Common myeloid progenitor, CD34-positive (primary cell): ENCODE measurements at regions not wholly inside any gene's neighbourhood (a gene's known extent, or its start where the extent isn't known, plus 50 kb on each side); places are given as distances from the start of the nearest gene placed in this dataset.
"Not testable (repeated sequence)": the region's sequence is repeated elsewhere in the genome, so short reads cannot be mapped to it uniquely, and the experiment has no call there.

Source experiments
- CTCF ChIA-PET: fragments of 350-600 bp; sonication (Branson Sonifier 250); formaldehyde crosslinking; loops from one replicate; lab custom pipeline; 2021; ENCODE audit warnings: antibody characterized with exemption; lab: Charles Lee
- POLR2A ChIA-PET: fragments of 350-600 bp; sonication (Branson Sonifier 250); formaldehyde crosslinking; loops from one replicate; lab custom pipeline; 2021; ENCODE audit warnings: antibody characterized with exemption; lab: Charles Lee
- DNase-seq, 3 donors: peaks; one replicate each; pipeline versions ENCODE4 v3.0.0 to v3.0.0-alpha.2; 2013
- H3K27ac ChIP-seq, 2 experiments: 1 replicate in 1 of 2; 2 replicates in 1 of 2; pipeline ENCODE4 v1.7.0; 2013; ENCODE audit warnings: inconsistent platforms in 2 of 2, low read length in 2 of 2, mild to moderate bottlenecking in 2 of 2, low read depth in 1 of 2, moderate library complexity in 1 of 2; ENCODE audit not compliant: severe bottlenecking in 2 of 2, insufficient read depth in 1 of 2, poor library complexity in 1 of 2
- H3K27me3 ChIP-seq, 5 experiments: replicated peaks in 2 of 5; 1 replicate in 3 of 5; 2 replicates in 2 of 5; pipeline versions ENCODE4 v1.6.1 to v1.7.0; 2013; ENCODE audit warnings: low read length in 4 of 5, mild to moderate bottlenecking in 2 of 5, moderate library complexity in 2 of 5, inconsistent platforms in 1 of 5; ENCODE audit not compliant: insufficient read depth in 5 of 5, control insufficient read depth in 4 of 5
- H3K36me3 ChIP-seq, 4 experiments: 1 replicate in 2 of 4; 2 replicates in 2 of 4; pipeline versions ENCODE4 v1.6.1 to v1.7.0; 2013; ENCODE audit warnings: low read length in 3 of 4, control low read depth in 1 of 4, mild to moderate bottlenecking in 1 of 4; ENCODE audit not compliant: control insufficient read depth in 4 of 4, insufficient read depth in 4 of 4
- H3K4me1 ChIP-seq, 4 experiments: 1 replicate in 3 of 4; 2 replicates in 1 of 4; pipeline versions ENCODE4 v1.6.1 to v1.7.1; 2013; ENCODE audit warnings: low read length in 3 of 4, mild to moderate bottlenecking in 3 of 4, control low read depth in 1 of 4, inconsistent platforms in 1 of 4, moderate library complexity in 1 of 4; ENCODE audit not compliant: control insufficient read depth in 4 of 4, insufficient read depth in 4 of 4; ENCODE audit errors: control extremely low read depth in 1 of 4
- H3K4me3 ChIP-seq, 7 experiments: 1 replicate in 4 of 7; 2 replicates in 3 of 7; pipeline versions ENCODE4 v1.5.1 to v1.7.0; 2013; ENCODE audit warnings: mild to moderate bottlenecking in 7 of 7, low read length in 6 of 7, moderate library complexity in 6 of 7, inconsistent platforms in 2 of 7, low read depth in 2 of 7, control low read depth in 1 of 7; ENCODE audit not compliant: insufficient read depth in 4 of 7, control insufficient read depth in 1 of 7; ENCODE audit errors: extremely low read depth in 1 of 7
- H3K9me3 ChIP-seq, 5 experiments: 1 replicate in 4 of 5; 2 replicates in 1 of 5; pipeline versions ENCODE4 v1.6.1 to v1.7.1; 2013; ENCODE audit warnings: low read length in 4 of 5, mild to moderate bottlenecking in 2 of 5, inconsistent platforms in 1 of 5, low read depth in 1 of 5, moderate library complexity in 1 of 5; ENCODE audit not compliant: control insufficient read depth in 4 of 5, insufficient read depth in 2 of 5; ENCODE audit errors: control extremely low read depth in 1 of 5
- WGBS: methylation state at CpG from one replicate; pipeline ENCODE4 v1.1.5; 2013; ENCODE audit not compliant: insufficient coverage; 5-methylcytosine and 5-hydroxymethylcytosine counted together

DNA sequence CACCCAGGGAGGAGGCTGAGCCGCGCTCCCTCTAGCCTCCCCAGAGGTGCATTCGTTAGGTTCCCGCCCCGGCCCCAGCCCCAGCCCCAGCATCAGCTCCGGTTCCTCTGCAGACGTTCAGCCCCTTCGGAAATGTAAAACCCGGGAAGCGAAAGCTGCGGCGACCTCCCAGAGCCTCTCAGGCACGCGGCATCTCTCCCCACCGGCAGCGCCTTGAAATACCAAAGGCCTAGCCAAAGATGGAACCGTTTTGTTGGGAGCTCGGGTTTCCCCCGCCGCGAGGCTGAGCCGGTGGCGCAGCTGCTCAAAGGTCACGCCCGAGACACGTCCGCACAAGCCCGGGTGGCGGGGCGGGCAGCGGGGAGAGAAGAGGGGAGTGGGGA is 77.8 kb upstream of the HES1 start:
- no peaks in the 10 kb centered on the region for H3K27me3 ChIP-seq
- POLR2A ChIA-PET, result no interaction called here
- no peak overlapping the region for H3K27ac ChIP-seq
- CTCF ChIA-PET, result interaction anchor here (1.8 to 2.0 kb wide), 2 partner anchors 11 to 54 kb away, joined by 6 to 8 read pairs; no protein-coding TSS in a partner anchor
- 0% methylated on average over 16 of the region's 31 CpGs for WGBS
- H3K9me3 ChIP-seq, result no peaks in the 10 kb centered on the region
- H3K36me3 ChIP-seq, result no peaks in the 10 kb centered on the region
- H3K4me3 ChIP-seq, result peak overlapping the region in 5 of 7 experiments; percentile 7 to 66 (median 30)
- DNase-seq, result peak in 2 of 3 donors; percentile 60 to 68
- H3K4me1 ChIP-seq, result peaks cover 0 to 9% (median 1%) of the 10 kb centered on the region in 4 experiments

DNA sequence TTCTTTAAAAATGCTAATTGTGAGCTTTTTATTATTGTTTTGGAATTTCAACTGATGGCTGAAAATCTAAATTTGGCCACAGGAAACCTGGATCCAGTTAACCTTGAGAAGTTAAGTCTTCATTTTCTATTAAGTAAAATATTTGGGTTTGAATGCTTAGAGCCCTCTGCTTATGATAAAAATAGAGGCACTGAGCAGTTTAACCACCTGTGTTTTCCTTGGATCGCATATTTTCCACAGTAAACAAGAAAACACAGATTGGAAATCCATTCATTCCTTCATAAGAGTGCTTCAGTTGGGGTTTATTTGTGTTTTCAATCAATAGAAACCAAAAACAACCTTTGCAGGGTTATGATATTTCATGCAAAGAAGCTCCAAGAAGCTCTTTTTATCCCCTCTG is 77.2 kb upstream of the HES1 start:
- Histone ChIP-seq H3K9me3 (no peaks in the 10 kb centered on the region), H3K27me3 (no peaks in the 10 kb centered on the region), H3K4me1 (peaks cover 0 to 9% (median 1%) of the 10 kb centered on the region in 4 experiments), H3K27ac (no peak overlapping the region), H3K4me3 (peak overlapping the region in 3 of 7 experiments; percentile 11 to 56 (median 16)), H3K36me3 (no peaks in the 10 kb centered on the region)
- WGBS, result no CpG with 5 or more reads among the region's 1 CpG
- no peak for DNase-seq
- POLR2A ChIA-PET, result no interaction called here
- CTCF ChIA-PET, result interaction anchor here (0.8 to 2.1 kb wide), 7 partner anchors 9 to 258 kb away, joined by 3 to 9 read pairs (median 5); no protein-coding TSS in a partner anchor

DNA sequence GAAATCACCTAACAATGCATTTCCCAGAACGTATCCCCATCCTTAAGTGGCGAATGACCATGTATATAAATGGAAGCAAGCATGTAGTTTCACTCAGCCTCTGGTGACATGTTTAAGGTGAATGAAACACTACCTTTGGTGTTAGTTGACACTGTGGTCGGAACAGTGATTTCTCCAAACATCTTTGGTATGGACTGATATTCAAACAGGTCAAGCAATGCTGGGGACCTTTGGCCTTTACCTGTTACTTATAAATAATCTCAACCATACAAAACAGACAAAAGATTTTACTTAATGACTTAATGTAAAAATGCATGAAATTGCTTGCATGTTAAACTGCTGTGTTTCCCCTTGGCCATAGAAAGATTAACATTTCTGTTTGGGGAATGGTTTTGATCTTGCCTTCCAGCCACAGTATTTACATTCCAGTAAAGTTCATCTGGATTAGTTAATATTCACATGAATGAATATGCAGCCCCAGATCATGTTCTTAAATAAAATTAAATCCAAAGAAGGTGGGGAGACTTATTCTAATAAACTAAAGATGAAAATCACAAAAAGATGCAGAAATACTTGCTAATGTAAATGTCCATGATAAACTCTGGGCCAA is 74.4 kb upstream of the HES1 start:
- POLR2A ChIA-PET, result no interaction called here
- WGBS, result 92% methylated on average over 2 of the region's 3 CpGs
- H3K27ac ChIP-seq, result no peak overlapping the region
- no peaks in the 10 kb centered on the region for H3K27me3 ChIP-seq
- peaks cover 0 to 9% (median 1%) of the 10 kb centered on the region in 4 experiments for H3K4me1 ChIP-seq
- no peak for DNase-seq
- no peak overlapping the region for H3K4me3 ChIP-seq
- CTCF ChIA-PET, result no interaction called here
- no peaks in the 10 kb centered on the region for H3K36me3 ChIP-seq
- peaks cover 0 to under 1% (median 0%) of the 10 kb centered on the region in 5 experiments for H3K9me3 ChIP-seq

DNA sequence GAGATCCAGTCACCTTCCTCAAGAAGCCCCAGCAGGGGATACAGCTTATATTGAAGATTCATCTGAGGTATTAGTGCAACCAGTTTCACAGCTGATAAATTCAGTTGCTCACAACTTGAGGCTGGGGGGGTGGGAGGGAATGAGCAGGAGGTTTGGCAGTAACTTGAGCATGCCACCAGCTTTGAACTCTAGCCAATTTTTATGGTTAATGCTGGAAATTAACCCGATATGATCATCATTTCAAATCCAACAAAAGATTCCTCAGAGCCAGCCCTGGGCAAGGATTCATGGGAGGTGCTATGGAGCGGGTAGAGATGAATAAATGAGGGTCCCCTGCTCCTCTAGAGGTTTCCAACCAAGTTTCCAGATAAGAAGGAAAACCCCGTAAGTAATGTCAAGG is 73.1 kb upstream of the HES1 start:
- ChIA-PET CTCF (no interaction called here), POLR2A (no interaction called here)
- Histone ChIP-seq H3K27me3 (no peaks in the 10 kb centered on the region), H3K4me3 (no peak overlapping the region), H3K27ac (no peak overlapping the region), H3K4me1 (peaks cover 0 to 7% (median under 1%) of the 10 kb centered on the region in 4 experiments), H3K9me3 (peaks cover 0 to 5% (median 0%) of the 10 kb centered on the region in 5 experiments), H3K36me3 (no peaks in the 10 kb centered on the region)
- 100% methylated on average over 2 of the region's 3 CpGs for WGBS
- DNase-seq, result no peak

DNA sequence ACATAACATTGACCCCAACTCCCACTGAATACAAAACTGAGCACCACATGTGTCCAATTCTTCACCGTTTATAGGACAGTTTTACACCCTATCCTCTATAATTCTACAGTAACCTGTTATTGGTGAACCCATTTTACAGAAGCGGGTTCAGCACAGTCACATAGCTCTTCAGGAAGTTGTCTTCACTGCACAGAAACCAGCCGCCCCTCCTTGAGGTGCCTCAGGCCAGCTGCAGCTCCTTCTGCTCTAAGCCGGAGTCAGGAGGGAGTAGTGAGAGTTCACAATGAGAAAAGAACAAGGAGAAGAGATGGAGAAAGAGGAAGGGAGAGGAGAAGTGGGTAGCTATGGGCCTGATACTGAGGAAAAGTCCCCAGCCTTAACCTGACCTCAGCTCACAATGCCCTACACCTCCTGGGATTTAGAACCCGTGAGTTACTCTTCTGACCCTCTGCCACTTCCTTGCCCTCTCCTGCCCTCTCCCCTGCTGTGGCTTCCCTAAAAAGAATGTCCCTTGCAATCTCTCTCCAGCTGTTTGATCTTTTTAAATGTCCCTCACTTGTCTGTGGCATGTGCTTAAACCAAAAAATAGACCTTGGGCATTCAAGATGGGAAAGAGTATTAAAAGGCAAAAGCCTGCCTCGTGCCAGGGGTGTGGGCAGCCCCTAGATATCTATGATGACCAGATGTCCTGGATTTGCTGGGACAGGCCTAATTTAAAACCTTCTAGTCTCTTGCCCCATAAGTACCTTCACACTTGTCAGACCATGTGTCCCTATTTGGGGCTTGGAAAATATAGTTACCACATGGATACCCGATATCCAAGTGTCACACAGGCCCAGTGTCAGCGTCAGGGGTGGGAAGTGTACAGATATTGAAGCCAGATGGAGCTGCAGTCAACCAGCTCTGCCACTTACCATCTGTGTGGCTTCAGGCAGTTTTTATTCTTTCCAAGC is 71.3 kb upstream of the HES1 start:
- 92% methylated on average over 7 of the region's 8 CpGs for WGBS
- POLR2A ChIA-PET, result interaction anchor here (1.2 kb wide), 1 partner anchor 218 kb away, joined by 3 read pairs; no protein-coding TSS in a partner anchor
- Histone ChIP-seq H3K27me3 (no peaks in the 10 kb centered on the region), H3K4me3 (no peak overlapping the region), H3K36me3 (no peaks in the 10 kb centered on the region), H3K9me3 (peaks cover 0 to 5% (median 0%) of the 10 kb centered on the region in 5 experiments), H3K4me1 (peaks cover 0 to 6% (median under 1%) of the 10 kb centered on the region in 4 experiments), H3K27ac (no peak overlapping the region)
- CTCF ChIA-PET, result interaction anchor here (0.8 kb wide), 1 partner anchor 74 kb away, joined by 5 read pairs; no protein-coding TSS in a partner anchor
- DNase-seq, result no peak

DNA sequence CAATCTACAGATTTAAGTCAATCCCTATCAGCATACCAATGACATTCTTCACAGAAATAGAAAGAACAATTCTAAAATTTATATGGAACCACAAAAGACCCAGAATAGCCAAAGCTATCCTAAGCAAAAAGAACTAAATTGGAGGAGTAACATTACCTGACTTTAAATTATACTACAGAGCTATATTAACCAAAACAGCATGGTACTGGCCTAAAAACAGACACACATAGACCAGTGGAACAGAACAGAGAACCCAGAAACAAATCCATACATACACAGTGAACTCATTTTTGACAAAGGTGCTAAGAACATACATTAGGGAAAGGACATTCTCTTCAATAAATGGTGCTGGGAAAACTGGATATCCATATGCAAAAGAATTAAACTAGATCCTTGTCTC is 68.6 kb upstream of the HES1 start:
- not testable (repeated sequence) for H3K9me3 ChIP-seq, H3K36me3 ChIP-seq, H3K4me3 ChIP-seq, DNase-seq, H3K27me3 ChIP-seq, H3K27ac ChIP-seq
- CTCF ChIA-PET, result interaction anchor here (0.9 to 1.3 kb wide), 3 partner anchors 12 to 447 kb away, joined by 3 read pairs; no protein-coding TSS in a partner anchor
- H3K4me1 ChIP-seq, result peaks cover 0 to 22% (median 18%) of the 10 kb centered on the region in 4 experiments
- POLR2A ChIA-PET, result interaction anchor here (1.0 kb wide), 1 partner anchor 64 kb away, joined by 3 read pairs; no protein-coding TSS in a partner anchor
